Small intestine (tissue), 7 donors: ENCODE measurements at regions not wholly inside any gene's neighbourhood (a gene's known extent, or its start where the extent isn't known, plus 50 kb on each side); places are given as distances from the start of the nearest gene placed in this dataset.
A peak's percentile ranks its signal among the peaks of the same experiment; 100 is the strongest.

ENCODE experiments used
- DNase-seq, 2 donors: peaks; one replicate each; pipeline versions ENCODE4 v3.0.0 to v3.0.0-alpha.2; 2013
- FAIRE-seq: peaks from 2 replicates; lab custom pipeline; 2012; peaks lifted over from hg19 to GRCh38; lab: Jason Lieb, UNC
- H3K27ac ChIP-seq, 3 donors: one replicate each; pipeline ENCODE4 v1.5.1; 2013; ENCODE audit warnings: low read length in 2 of 3, mild to moderate bottlenecking in 2 of 3, control low read depth in 1 of 3, inconsistent platforms in 1 of 3, low read depth in 1 of 3, moderate library complexity in 1 of 3
- H3K27me3 ChIP-seq, 3 donors: one replicate each; pipeline ENCODE4 v1.6.1; 2013; ENCODE audit warnings: low read length in 3 of 3, inconsistent platforms in 1 of 3; ENCODE audit not compliant: control insufficient read depth in 3 of 3, insufficient read depth in 3 of 3
- H3K36me3 ChIP-seq, 3 donors: one replicate each; pipeline ENCODE4 v1.6.1; 2013; ENCODE audit warnings: low read length in 3 of 3, inconsistent platforms in 1 of 3, low read depth in 1 of 3, mild to moderate bottlenecking in 1 of 3, moderate library complexity in 1 of 3; ENCODE audit not compliant: control insufficient read depth in 3 of 3, insufficient read depth in 2 of 3
- H3K4me1 ChIP-seq, 3 donors: one replicate each; pipeline ENCODE4 v1.6.1; 2013; ENCODE audit warnings: low read length in 2 of 3, inconsistent platforms in 1 of 3, low read depth in 1 of 3, mild to moderate bottlenecking in 1 of 3, moderate library complexity in 1 of 3; ENCODE audit not compliant: control insufficient read depth in 3 of 3, insufficient read depth in 2 of 3
- H3K4me3 ChIP-seq, 3 donors: one replicate each; pipeline ENCODE4 v1.5.1; 2013; ENCODE audit warnings: low read length in 3 of 3, control low read depth in 1 of 3, inconsistent platforms in 1 of 3, low read depth in 1 of 3, mild to moderate bottlenecking in 1 of 3, moderate library complexity in 1 of 3
- H3K9me3 ChIP-seq, 2 donors: one replicate each; pipeline ENCODE4 v1.6.1; 2013; ENCODE audit warnings: low read depth in 1 of 2, low read length in 1 of 2; ENCODE audit not compliant: control insufficient read depth in 2 of 2, insufficient read depth in 1 of 2
- WGBS, 3 donors: extraction: QIAGEN DNeasy Blood & Tissue Kit; methylation state at CpG; one replicate each; pipeline ENCODE4 v1.1.7; 2013; 5-methylcytosine and 5-hydroxymethylcytosine counted together
- donor health status: healthy with polysubstance abuse.
- donor health status: control.
- donor health status: control.
- donor health status: Bipolar disorder and iron deficiency.
- donor health status: healthy.

GRCh38 chr10:127797339-127797738, 60.4 kb downstream of the FOXI2 start:
- no peak overlapping the region for H3K4me3 ChIP-seq
- no peaks in the 10 kb centered on the region for H3K9me3 ChIP-seq
- 95 to 100% (median 97%) methylated on average over 1 of the region's 1 CpG for WGBS, 3 donors
- FAIRE-seq: no peak
- H3K36me3 ChIP-seq: no peaks in the 10 kb centered on the region
- no peaks in the 10 kb centered on the region for H3K4me1 ChIP-seq
- H3K27me3 ChIP-seq: peaks cover 0 to 4% (median 0%) of the 10 kb centered on the region in 3 donors
- H3K27ac ChIP-seq: no peak overlapping the region
- DNase-seq: peak in 1 of 2 donors; percentile 5

GRCh38 chr10:127798111-127798510, 61.1 kb downstream of the FOXI2 start:
- no peak for FAIRE-seq
- 38 to 63% (median 43%) methylated on average over 6 of the region's 6 CpGs for WGBS, 3 donors
- peaks cover 0 to 4% (median 0%) of the 10 kb centered on the region in 3 donors for H3K27me3 ChIP-seq

GRCh38 chr10:127801302-127801701, 64.3 kb downstream of the FOXI2 start:
- Histone ChIP-seq H3K27ac (no peak overlapping the region), H3K9me3 (no peaks in the 10 kb centered on the region), H3K36me3 (no peaks in the 10 kb centered on the region), H3K4me1 (no peaks in the 10 kb centered on the region), H3K27me3 (no peaks in the 10 kb centered on the region), H3K4me3 (no peak overlapping the region)
- no peak for DNase-seq
- WGBS, 3 donors: 80 to 85% (median 82%) methylated on average over 3 of the region's 3 CpGs
- FAIRE-seq: no peak

More at GRCh38 chr10:127798111-127798510, 61.1 kb downstream of the FOXI2 start:
- DNase-seq: no peak
- Histone ChIP-seq H3K9me3 (no peaks in the 10 kb centered on the region), H3K27ac (no peak overlapping the region), H3K36me3 (no peaks in the 10 kb centered on the region), H3K4me3 (no peak overlapping the region), H3K4me1 (no peaks in the 10 kb centered on the region)

- Histone ChIP-seq H3K9me3 (no peaks in the 10 kb centered on the region), H3K27ac (no peak overlapping the region), H3K4me3 (no peak overlapping the region), H3K27me3 (peaks cover 0 to 3% (median 2%) of the 10 kb centered on the region in 3 donors), H3K4me1 (no peaks in the 10 kb centered on the region), H3K36me3 (no peaks in the 10 kb centered on the region)
- 60 to 69% (median 61%) methylated on average over 6 of the region's 6 CpGs for WGBS, 3 donors
- DNase-seq (no peak), FAIRE-seq (no peak)
These were observed 65.6 kb downstream of the FOXI2 start for GRCh38 chr10:127802531-127803095.

GRCh38 chr10:127804696-127805095, 67.7 kb downstream of the FOXI2 start:
- Histone ChIP-seq H3K27ac (no peak overlapping the region), H3K27me3 (peaks cover 0 to 3% (median 3%) of the 10 kb centered on the region in 3 donors), H3K4me3 (no peak overlapping the region), H3K9me3 (peaks cover 0 to 3% of the 10 kb centered on the region in 2 donors), H3K4me1 (no peaks in the 10 kb centered on the region), H3K36me3 (no peaks in the 10 kb centered on the region)
- FAIRE-seq (no peak), DNase-seq (no peak)
- 80 to 86% (median 84%) methylated on average over 8 of the region's 8 CpGs for WGBS, 3 donors

- DNase-seq: no peak
- peaks cover 0 to 3% of the 10 kb centered on the region in 2 donors for H3K9me3 ChIP-seq
- H3K4me3 ChIP-seq: no peak overlapping the region
- H3K36me3 ChIP-seq: no peaks in the 10 kb centered on the region
- 78 to 86% (median 81%) methylated on average over 3 of the region's 3 CpGs for whole genome bisulfite sequencing, 3 donors
- FAIRE-seq: no peak
- no peak overlapping the region for H3K27ac ChIP-seq
- H3K27me3 ChIP-seq: peaks cover 0 to 3% (median 3%) of the 10 kb centered on the region in 3 donors
- no peaks in the 10 kb centered on the region for H3K4me1 ChIP-seq
These were observed 69.0 kb downstream of the FOXI2 start for GRCh38 chr10:127805950-127806349.

- Histone ChIP-seq H3K9me3 (peaks cover 0 to 3% of the 10 kb centered on the region in 2 donors), H3K27me3 (peaks cover 0 to 2% (median 1%) of the 10 kb centered on the region in 3 donors), H3K4me3 (no peak overlapping the region), H3K27ac (no peak overlapping the region), H3K36me3 (no peaks in the 10 kb centered on the region), H3K4me1 (no peaks in the 10 kb centered on the region)
- 53 to 69% (median 60%) methylated on average over 2 of the region's 2 CpGs for whole genome bisulfite sequencing, 3 donors
- FAIRE-seq (no peak), DNase-seq (no peak)
These were observed 75.1 kb downstream of the FOXI2 start for GRCh38 chr10:127812041-127812440.

- no peak overlapping the region for H3K27ac ChIP-seq
- peaks cover 0 to 2% (median 1%) of the 10 kb centered on the region in 3 donors for H3K27me3 ChIP-seq
- H3K4me1 ChIP-seq: no peaks in the 10 kb centered on the region
- FAIRE-seq (no peak), DNase-seq (no peak)
- no peaks in the 10 kb centered on the region for H3K36me3 ChIP-seq
- WGBS, 3 donors: 15 to 35% (median 24%) methylated on average over 2 of the region's 2 CpGs
- peaks cover 0 to 3% of the 10 kb centered on the region in 2 donors for H3K9me3 ChIP-seq
- H3K4me3 ChIP-seq: no peak overlapping the region
These were observed 76.3 kb downstream of the FOXI2 start for GRCh38 chr10:127813290-127813689.

GRCh38 chr10:127815147-127815546, 77.6 kb downstream of the CLRN3 start:
- no peak overlapping the region for H3K4me3 ChIP-seq
- peaks cover 0 to 2% (median 2%) of the 10 kb centered on the region in 3 donors for H3K27me3 ChIP-seq
- DNase-seq (no peak), FAIRE-seq (no peak)
- no peaks in the 10 kb centered on the region for H3K4me1 ChIP-seq
- 71 to 83% (median 74%) methylated on average over 5 of the region's 5 CpGs for WGBS, 3 donors
- no peak overlapping the region for H3K27ac ChIP-seq
- no peaks in the 10 kb centered on the region for H3K36me3 ChIP-seq
- no peaks in the 10 kb centered on the region for H3K9me3 ChIP-seq
